SK-N-DZ (cell line): ENCODE measurements at regions not wholly inside any gene's neighbourhood (a gene's known extent, or its start where the extent isn't known, plus 50 kb on each side); places are given as distances from the start of the nearest gene placed in this dataset.

Source experiments
- DNase-seq: peaks from one replicate; pipeline ENCODE4 v3.0.0-alpha.2; 2015; ENCODE audit warnings: low spot score

DNA sequence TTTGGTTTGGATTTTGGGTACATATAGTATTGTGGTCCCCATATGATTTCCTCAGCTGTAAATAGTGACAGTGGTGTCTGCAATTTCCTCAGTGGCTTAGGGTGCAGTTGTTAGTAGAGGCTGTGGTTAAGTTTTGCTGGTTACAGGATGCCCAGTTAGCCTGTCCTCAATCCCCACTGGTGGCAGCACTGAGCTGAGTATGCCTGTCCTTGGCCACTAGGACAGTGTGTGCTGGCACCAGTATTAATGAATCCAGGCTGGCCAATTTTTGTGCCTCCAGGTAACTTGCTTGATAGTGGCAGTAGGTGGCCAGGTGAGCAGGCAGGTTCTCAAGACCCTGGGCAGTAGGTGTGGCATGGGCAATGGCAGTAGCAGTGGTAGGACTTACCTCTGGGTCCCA lies 973.1 kb downstream of the TMEM182 start:
- DNase-seq: no peak

DNA sequence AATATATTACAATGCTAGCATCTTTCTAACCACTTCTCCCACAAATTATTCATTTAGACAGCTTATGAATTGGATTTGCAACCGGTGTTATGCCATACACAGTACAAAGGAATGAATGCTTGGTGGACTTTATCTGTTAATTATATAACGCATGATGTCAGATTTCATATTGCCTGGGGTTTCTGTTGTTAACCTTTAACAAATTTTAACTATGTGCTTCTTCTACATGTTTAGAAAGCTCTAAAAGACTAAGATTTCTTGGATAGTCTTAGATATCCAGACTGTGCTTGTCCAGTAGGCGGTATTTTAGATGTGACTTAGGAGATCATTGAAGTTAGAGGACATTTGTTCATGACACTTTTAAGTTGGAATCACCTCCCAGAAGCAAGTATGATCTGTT lies 976.3 kb downstream of the TMEM182 start:
- no peak for DNase-seq

DNA sequence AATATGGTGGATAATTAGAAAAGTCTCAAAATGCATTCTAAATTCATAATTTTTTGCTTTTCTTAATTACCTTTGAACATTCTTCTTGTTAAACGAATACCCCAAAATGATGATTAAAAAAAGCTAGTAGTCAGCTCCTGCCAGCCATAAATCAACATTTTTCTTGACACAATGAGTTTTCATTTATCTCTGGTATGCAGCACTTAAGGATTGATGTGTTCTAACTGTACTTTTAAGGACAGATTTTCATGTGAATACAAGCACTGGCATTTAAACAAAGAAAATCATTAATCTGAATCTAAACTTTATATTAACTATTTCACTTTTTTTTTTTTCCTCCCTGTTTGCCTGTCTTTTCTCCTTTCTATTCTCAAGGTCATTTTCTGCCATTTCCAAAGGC lies 976.8 kb downstream of the TMEM182 start:
- no peak for DNase-seq

DNA sequence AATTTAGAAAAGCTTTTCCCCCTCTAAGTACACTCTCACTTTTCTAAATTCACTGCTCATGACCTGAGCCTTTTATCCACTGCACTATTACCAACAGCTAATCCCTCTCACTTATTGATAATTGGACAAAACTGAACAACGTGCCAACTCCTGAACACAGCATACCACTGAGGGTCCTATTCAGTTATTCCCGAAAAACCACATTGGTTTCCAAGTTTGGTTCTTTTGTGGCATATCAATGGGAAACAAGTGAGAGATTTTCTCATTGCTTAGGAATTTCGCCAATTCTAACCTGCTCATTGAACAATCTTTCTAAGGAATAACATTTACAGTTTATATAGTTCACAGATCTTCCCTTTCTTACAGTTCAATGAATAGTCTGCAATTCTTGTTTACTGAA lies 977.4 kb downstream of the TMEM182 start:
- DNase-seq: no peak

DNA sequence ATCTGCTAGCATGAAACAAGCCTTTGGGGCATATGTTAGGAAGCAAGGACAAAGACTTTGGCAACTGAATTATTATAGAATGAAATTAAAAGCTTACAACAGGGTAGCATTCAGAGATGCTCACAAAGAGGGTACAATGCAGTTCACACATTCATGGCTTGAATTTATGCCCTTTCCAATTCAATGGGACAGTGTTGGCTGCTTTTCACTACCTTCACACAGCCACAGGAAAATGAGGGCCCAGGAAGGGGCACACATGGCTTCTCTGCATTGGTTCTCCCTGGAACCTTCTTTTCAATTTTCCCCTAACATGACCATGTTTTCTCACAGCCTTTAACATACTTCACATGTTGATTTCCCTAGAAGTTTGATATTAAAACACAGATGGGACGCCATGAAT lies 978.1 kb downstream of the TMEM182 start:
- no peak for DNase-seq

DNA sequence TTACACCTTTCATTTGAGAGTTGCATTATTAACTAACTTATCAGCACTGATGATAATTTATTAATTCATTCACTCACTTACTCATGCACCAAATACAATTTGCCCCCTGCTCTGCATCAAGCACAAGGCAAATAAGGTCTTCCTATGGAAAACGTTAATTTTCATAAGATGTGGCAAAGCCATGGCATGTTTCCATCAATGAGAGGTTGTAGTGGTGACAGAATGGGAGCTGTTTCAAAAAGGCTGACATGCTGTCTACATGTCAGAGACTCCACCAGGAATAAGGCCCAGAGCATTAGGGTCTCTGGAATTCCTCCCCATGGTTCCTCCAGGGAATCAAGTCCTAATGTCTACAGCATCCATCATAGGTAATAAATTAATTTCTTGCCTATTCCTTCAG lies 978.8 kb downstream of the TMEM182 start:
- no peak for DNase-seq

DNA sequence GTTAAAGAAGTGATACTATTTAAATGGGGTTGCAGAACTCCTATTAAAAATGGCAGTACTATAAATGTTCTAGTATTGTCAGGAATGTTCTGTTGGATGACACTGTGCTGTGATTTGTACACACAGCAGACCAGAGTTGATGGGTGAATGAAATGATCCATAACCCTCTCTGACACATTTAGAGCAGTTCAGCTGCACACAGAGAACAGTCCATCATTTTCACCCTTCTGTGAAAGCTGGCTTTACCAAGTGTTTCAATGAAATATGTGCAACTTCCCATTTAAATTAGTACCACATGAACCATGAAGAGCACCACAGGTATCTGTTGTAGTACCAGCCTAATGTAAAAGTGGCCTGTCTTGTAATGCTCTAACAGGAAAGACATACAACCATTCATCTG lies 981.4 kb downstream of the TMEM182 start:
- no peak for DNase-seq

DNA sequence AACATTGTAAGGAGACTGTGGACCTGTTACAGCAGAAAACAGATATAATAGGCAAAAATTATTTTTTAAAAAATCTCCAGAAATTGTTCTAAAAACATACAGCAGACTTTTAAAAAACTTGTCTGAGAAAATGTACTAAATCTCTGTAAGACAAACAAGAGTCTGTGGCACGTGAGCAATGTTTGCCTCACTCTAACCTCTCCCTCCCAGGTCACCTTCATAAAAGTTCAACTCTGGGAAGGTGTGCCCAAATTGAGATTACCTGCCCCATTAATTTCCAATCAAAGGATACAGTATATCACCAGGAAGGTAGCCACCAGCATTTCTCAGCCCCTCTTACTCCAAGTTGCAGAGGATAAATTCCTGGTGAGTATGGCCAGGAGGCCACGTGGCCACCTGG lies 992.7 kb downstream of the TMEM182 start:
- DNase-seq: no peak

DNA sequence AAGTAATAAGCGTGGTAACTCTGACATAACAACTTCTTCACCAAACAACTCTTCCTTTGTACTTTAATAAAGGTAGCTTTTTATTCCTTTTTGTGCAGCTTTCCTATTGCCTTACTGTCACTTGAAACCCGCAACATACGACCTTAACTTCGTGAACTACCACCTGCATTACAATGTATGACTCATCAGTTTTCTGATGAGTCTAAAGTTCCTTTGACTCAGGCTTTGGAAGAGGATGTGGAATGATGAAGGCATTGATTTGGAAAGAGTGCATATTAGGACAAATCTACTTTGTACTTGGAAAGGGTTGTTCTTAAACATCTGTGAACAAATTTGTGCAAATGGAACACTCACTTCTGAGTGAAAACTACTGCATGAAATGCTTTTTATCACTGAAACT lies 1012.1 kb downstream of the TMEM182 start:
- DNase-seq: no peak

DNA sequence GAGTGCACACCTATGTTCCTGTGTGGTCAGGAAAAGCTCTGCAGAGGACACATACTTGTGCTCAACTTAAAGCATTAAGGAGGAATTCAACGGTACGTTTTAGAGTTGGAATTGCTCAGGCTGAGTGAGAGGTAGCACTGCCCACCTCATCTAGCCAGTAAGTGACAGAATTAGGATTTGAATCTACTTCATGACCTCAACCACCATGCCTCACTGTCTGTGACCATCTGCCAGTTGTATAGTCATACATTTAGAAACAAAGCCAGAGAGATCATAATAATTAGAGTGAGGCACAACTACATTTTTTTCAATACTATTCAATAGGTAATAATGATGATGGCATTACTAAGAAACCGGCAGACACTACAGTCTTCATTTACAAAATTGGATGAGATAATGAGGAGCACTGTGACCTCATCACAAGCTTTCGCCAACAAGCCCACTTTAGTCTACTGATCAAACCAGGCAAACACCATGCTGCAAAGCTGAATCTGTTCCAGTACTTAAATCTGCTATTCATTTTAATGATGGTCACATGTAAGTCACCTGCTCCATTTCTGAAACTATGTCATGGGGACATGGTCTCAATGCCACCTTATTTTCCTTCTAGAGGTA lies 1018.4 kb downstream of the TMEM182 start:
- no peak for DNase-seq

DNA sequence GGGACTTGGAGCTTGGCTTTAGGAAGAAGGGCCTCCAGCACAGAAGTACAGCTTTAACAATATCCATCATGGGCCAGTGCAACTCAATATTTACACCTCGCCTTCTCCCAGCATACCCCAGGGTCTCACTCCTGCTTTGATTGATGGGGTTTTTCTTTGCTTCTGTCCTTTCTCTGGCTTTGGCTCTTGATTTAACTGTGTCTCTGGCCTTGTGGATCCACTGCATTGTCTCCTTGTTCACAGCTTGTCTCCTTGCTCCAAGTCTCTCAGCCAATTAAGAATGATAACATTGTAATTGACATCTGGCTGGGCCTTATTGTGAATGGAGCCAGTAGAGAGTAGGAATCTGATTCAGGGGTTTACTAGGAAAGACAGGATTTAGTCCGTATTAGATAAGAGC lies 1019.5 kb downstream of the TMEM182 start:
- no peak for DNase-seq

DNA sequence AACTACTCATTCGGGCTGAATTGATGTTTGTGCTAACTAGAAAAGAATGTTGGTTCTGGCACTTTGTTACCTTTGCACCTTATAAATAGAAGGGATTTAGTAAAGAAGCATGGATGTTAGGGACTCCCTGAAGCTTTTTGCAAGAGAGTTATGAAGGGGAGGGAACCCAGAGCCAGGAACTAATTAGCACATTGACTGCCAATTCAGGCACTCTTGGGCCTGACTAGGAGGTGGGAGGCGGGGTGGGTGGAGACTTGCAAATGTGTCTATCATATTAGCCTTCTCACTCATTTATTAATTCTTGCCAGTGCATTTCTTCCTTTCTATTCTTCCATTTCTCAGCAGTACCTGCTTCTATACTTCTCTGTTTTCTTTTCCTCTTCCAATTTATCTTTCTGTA lies 1022.4 kb downstream of the TMEM182 start:
- no peak for DNase-seq

DNA sequence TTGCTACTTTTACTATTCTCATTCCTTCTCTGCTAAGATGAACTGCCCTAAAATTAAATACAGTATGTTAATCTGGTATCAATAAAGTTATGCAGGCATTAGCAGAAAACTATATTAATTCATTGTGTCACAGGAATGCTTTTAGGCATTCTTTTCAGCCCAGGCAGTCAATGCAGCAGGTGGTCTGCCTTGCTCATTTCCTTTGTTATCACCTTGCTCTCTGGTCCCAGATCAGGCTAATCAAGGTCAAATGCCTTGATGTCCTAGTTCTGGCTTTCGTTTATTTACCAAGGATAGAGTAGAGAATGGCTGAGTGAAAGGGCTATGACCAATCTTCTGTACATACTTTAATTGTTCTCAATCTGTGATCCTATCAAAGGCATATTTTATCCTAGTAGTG lies 1023.6 kb downstream of the TMEM182 start:
- no peak for DNase-seq

DNA sequence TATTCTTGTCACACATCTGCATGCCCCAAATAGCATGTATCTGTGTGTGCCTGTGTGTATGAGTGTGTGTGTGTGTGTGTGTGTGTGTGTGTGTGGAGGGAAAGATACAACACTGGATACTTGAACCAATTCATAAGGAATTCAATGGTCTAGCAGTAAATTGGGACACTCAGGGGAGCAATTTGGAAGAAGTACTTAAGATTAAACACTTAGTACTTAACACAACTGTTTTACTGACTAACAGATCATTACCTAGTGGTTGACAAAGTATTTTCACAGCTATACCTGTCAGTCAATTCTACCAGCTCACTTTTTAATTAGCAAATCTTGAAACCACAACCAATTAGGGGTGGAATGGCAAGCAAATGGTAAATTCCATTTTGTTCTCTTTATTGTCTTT lies 1024.1 kb downstream of the TMEM182 start:
- DNase-seq: no peak

DNA sequence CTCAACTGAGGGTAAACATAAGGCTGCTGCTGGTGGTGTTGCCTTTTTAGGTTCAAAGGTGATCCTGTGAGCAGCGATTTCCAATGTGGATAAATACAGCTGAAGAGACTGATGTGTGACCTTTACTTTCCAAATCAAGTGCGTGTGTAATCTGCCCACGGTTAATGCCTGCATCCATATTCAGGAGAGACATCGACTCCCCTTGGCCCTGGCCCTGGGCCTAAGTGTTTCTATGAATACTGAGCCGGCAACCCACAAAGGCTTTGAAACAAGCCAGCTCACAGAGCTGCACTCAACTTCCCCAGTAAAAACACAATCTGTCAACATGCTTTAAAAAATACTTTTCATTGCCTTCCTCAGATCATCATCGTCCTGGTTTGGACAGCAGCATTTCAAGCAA lies 1026.6 kb downstream of the TMEM182 start:
- no peak for DNase-seq

DNA sequence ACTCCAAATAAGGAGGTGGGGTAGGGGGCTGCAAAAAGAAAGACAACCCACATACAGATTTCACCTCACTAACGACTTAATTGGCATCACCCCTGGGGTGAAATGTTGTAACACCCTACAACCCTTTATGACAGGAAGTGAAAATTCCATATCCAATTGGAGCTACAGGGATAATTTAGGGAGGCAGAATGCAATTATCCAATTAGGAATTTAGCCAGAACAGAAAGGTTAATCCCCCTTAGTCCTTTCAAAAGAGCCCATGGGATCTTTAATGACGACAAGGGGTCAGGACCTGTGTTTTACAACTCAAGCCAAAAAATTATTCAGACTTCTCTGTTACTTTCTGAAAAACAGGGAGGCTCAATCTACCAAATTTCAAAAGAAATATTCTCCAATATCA lies 1027.1 kb downstream of the TMEM182 start:
- DNase-seq: no peak

DNA sequence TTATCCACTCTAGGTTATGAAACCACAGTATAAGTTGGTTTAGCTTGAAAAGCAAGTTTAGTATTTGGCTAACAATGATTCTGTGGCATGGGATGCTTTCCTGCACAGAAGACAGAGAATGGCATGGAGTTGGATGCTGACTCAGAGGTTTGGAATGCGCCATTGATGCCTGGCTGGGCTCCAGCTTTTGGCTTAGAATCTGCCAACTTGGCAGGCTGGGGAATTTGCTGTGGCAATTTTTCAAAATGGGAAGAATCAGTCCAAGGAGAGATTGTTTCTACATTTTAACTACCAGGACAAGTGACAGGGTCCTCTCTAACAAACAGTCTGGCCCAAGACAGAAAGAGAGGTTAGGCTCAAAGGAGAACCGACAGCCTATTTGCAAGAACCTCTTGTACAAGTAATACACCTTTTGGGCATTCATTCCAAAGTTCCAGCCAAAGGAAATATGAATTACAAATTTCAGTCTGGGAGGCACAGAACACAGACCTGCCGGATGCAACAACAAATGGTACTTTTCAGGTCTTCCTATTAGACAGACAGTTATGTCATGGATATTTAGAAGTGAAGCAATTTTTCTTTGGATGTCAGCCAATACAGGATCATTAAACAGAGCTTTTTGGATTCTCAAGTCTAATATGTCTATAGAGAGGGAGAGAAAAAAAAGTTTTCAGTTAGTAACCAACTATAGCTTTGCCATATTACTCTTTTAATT lies 1027.7 kb downstream of the TMEM182 start:
- DNase-seq: no peak

DNA sequence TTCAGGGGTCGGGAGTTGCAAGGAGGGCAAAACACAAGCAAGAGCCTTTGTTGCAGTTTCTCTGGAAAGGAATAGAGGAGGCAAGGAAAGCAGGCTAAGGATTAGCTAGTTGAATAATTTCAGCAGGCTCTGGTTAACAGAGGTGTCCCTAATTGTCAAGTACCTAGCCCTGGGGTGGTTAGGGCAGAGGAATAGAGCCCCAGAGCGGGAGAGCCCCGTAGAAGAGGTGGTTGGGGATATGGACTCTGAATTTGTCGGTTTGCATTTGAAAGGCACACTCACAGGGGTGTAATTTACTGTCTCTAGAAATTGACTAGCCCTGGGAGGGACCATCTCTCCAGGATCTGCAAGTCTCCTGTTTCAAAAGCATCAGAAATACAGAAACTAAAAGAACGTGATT lies 1030.2 kb downstream of the TMEM182 start:
- no peak for DNase-seq

DNA sequence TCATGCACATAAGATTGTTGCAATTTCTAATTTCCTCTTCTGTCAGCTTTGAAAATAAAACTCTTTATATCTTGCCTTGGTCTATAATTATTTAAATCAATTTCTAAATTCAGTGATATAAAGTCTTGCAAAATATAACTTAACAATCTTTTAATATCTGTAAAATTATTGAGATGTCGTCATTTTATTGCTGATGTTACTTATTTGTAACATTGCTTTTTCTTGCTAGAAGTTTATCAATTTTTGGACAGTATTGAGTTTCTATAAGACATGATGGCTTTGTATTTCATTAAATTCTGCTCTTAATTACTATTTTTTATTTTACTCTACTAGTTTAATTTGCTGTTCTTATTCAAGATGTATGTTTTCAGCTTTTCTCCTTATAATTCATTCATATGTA lies 1036.5 kb downstream of the TMEM182 start:
- DNase-seq: no peak

DNA sequence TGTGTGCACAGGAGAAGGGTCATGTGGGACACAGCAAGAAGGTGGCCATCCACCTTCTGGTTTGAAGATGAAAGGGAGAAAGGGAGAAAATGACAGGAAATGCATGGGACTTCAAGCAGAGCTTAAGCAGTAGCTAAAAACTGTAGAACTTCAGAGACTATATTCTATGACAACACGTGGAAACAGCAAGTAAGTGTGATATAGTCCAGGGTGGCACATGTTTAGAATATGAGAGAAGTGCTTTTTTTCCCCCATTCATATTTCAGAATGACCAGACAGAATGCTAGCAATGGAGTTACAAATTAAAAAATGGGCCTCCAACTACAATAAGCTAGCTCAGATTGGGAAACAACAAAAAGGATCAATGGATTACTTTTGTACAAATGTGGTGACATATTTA lies 1042.2 kb downstream of the TMEM182 start:
- no peak for DNase-seq

DNA sequence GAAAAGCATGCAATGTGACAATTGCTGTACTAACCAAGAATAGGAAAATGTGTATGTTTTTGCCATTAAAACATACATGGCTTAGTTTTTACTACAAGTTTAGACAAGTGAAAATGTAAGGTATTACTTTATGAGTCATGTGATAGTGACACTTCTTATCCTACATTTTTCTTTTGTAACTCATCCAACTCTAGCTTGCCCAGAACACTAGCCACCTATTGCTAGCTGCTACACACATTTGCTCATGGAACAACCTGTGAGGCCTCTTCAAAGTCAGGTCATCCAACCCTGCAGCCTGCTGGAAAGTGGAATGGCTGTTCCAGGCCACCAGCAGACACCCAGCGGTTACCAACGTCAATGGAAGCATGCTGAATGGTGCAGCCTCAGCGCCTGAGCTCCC lies 1043.9 kb downstream of the TMEM182 start:
- DNase-seq: no peak

DNA sequence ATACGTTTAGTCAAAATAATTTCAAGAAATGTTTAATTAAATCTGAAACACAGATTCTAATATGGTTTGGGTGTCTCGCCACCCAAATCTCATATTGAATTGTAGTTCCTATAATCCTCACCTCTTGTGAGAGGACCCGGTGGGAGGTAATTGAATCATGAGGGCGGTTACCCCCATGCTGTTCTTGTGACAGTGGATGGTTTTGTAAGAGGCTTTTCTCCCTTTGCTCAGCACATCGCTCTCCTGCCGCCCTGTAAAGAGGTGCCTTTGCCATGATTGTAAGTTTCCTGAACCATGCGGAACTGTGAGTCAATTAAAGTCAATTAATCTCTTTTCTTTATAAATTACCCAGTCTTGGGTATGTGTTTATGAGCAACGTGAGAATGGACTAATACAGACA lies 1045.1 kb upstream of the POU3F3 start:
- DNase-seq: no peak

DNA sequence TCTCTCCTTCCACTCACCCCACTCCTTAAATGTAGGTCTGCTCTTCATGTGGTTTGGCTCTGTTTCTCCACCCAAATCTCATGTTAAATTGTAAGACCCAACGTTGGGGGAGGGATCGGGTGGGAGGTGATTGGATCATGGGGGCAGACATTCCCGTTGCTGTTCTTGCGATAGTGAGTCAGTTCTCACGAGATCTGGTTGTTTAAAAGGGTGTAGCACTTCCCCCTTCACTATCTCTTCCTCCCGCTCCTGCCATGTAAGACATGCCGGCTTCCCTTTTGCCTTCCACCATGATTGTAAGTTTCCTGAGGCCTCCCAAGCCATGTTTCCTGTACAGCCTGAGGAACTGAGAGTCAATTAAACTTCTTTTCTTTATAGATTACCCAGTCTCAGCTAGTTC lies 1044.5 kb upstream of the POU3F3 start:
- no peak for DNase-seq

DNA sequence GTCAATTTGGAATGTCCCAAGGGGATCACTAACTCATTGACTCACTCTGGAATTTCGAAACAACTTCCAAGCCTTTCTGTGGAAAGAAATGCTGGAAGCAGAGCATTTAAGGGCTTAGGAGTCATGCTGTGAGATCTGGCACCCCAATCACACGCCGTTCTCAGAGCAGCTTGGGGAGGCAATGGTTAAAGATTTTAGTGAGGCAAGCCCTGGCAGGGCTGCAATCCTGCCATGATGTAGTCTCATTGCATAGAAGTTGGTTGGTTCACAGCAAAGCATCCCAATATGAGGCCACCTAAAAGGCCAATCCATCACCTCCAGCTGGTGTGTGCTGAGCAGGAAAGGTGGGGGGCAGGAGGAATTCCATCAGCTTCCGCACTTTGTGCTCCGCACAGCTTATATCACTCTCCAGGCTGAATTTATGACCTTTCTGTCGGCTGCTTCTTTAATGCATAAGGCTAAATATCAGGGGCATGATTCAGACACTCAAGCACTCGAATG lies 1043.9 kb upstream of the POU3F3 start:
- DNase-seq: no peak
